Gastrocnemius medialis (tissue), 4 donors: ENCODE measurements at regions not wholly inside any gene's neighbourhood (a gene's known extent, or its start where the extent isn't known, plus 50 kb on each side); places are given as distances from the start of the nearest gene placed in this dataset.

Source experiments
- ATAC-seq, 2 donors: fragments of 150-250 bp; one replicate each; pipeline ENCODE4 v1.9.1; 2016
- DNase-seq, 2 donors: peaks; one replicate each; pipeline ENCODE4 v3.0.0-alpha.2; 2019
- H3K27ac ChIP-seq, 4 donors: fragments of 200-600 bp; sonication (generic); 1 replicate in 1 of 4; 2 replicates in 3 of 4; pipeline ENCODE4 v1.5.1; 2016 to 2018; ENCODE audit warnings: mild to moderate bottlenecking in 2 of 4, moderate library complexity in 1 of 4
- H3K27me3 ChIP-seq, 3 donors: fragments of 200-600 bp; sonication (generic) in 2 of 3; 1 replicate in 1 of 3; 2 replicates in 2 of 3; pipeline versions ENCODE4 v1.5.1 to v1.6.0; 2016 to 2019; ENCODE audit warnings: mild to moderate bottlenecking in 1 of 3, moderate library complexity in 1 of 3
- H3K36me3 ChIP-seq, 2 donors: fragments of 200-600 bp; sonication (generic) in 1 of 2; one replicate each; pipeline ENCODE4 v1.5.1; 2017 to 2018
- H3K4me1 ChIP-seq, 2 donors: fragments of 200-600 bp; sonication (generic) in 1 of 2; one replicate each; pipeline ENCODE4 v1.5.1; 2016 to 2017; ENCODE audit warnings: mild to moderate bottlenecking in 2 of 2
- H3K4me3 ChIP-seq, 4 donors: fragments of 200-600 bp; sonication (generic) in 3 of 4; 1 replicate in 1 of 4; 2 replicates in 3 of 4; pipeline ENCODE4 v1.5.1; 2016 to 2019; ENCODE audit warnings: mild to moderate bottlenecking in 2 of 4
- H3K9me3 ChIP-seq, 3 donors: fragments of 200-600 bp; sonication (generic) in 2 of 3; 1 replicate in 1 of 3; 2 replicates in 2 of 3; pipeline ENCODE4 v1.5.1; 2016 to 2019
- POLR2A ChIP-seq, 2 donors: fragments of 450-650 bp; IDR thresholded peaks; one replicate each; pipeline ENCODE4 v1.6.1; 2017; ENCODE audit warnings: antibody characterized with exemption in 2 of 2, mild to moderate bottlenecking in 2 of 2, moderate library complexity in 2 of 2
- in situ Hi-C, 4 donors: fragments of 200-750 bp; cut with MboI; loops; one replicate each; pipeline versions ENCODE4 v1.15.0 to v1.8.0; 2017; ENCODE audit warnings: low sequenced_read_pairs in 4 of 4
- intact Hi-C: fragments of 100-400 bp; cut with DNase I; formaldehyde crosslinking; loops from one replicate; pipeline ENCODE4 v1.15.1; 2023; ENCODE audit warnings: low total_unique reads
- TF ChIP-seq, protein P1 (sequence below), 5 experiments: fragments of 450-650 bp in 3 of 5; fragments of 200-600 bp in 2 of 5; sonication (generic) in 2 of 5; IDR thresholded peaks in 4 of 5; conservative IDR thresholded peaks in 1 of 5; 1 replicate in 4 of 5; 2 replicates in 1 of 5; pipeline ENCODE4 v1.5.1; 2016 to 2019; ENCODE audit warnings: antibody characterized with exemption in 5 of 5, mild to moderate bottlenecking in 3 of 5, moderate library complexity in 3 of 5

- no peaks in the 10 kb centered on the region for H3K9me3 ChIP-seq
- DNase-seq (no peak), ATAC-seq (no peak)
- H3K4me3 ChIP-seq = no peak overlapping the region
- intact Hi-C loops (loop anchor here (5.0 kb wide), 1 partner anchor 149 kb away; no protein-coding TSS in a partner anchor), in situ Hi-C loops (loop anchor here (5.0 to 25.0 kb wide), 5 partner anchors 151 to 1169 kb away; no protein-coding TSS in a partner anchor)
- TF ChIP-seq, protein P1, sequence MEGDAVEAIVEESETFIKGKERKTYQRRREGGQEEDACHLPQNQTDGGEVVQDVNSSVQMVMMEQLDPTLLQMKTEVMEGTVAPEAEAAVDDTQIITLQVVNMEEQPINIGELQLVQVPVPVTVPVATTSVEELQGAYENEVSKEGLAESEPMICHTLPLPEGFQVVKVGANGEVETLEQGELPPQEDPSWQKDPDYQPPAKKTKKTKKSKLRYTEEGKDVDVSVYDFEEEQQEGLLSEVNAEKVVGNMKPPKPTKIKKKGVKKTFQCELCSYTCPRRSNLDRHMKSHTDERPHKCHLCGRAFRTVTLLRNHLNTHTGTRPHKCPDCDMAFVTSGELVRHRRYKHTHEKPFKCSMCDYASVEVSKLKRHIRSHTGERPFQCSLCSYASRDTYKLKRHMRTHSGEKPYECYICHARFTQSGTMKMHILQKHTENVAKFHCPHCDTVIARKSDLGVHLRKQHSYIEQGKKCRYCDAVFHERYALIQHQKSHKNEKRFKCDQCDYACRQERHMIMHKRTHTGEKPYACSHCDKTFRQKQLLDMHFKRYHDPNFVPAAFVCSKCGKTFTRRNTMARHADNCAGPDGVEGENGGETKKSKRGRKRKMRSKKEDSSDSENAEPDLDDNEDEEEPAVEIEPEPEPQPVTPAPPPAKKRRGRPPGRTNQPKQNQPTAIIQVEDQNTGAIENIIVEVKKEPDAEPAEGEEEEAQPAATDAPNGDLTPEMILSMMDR (IDR thresholded peaks at IDR 0.05 in 4 of 5, conservative IDR thresholded peaks at IDR 0.05 in 1 of 5) = no peak
- TF ChIP-seq POLR2A (IDR thresholded peaks at IDR 0.05) = no peak
- H3K27ac ChIP-seq = no peak overlapping the region
- no peaks in the 10 kb centered on the region for H3K36me3 ChIP-seq
- H3K27me3 ChIP-seq = no peaks in the 10 kb centered on the region
- H3K4me1 ChIP-seq = no peaks in the 10 kb centered on the region
Measured at GRCh38 chr4:16293210-16293838, 67.1 kb upstream of the TAPT1 start.

DNA sequence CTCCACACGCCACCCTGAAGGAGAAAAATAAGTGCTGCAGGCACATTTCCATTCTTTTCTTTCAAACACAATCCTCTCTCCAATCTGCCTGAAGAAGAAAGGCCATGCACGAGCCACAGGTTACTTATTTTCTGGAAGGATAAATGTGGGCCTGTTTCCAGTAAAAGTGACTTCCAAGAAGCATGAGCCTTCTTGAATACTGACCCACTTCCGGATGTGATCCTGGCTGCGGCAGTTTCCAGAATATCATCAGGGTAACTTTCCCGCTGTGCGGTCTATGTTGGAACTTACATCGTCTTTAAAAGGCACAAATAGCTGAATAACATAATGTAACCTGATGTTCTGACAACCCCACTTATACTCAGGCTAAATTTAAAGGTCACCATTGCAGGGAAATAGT is 66.3 kb upstream of the TAPT1 start:
- Histone ChIP-seq H3K9me3 (no peaks in the 10 kb centered on the region), H3K27ac (no peak overlapping the region), H3K4me3 (no peak overlapping the region), H3K27me3 (no peaks in the 10 kb centered on the region), H3K36me3 (no peaks in the 10 kb centered on the region), H3K4me1 (no peaks in the 10 kb centered on the region)
- ATAC-seq (no peak), DNase-seq (no peak)
- intact Hi-C loops (loop anchor here (5.0 kb wide), 1 partner anchor 150 kb away; no protein-coding TSS in a partner anchor), in situ Hi-C loops (loop anchor here (5.0 to 25.0 kb wide), 5 partner anchors 152 to 1170 kb away; no protein-coding TSS in a partner anchor)
- TF ChIP-seq, protein P1 (IDR thresholded peaks at IDR 0.05 in 4 of 5, conservative IDR thresholded peaks at IDR 0.05 in 1 of 5) = no peak
- TF ChIP-seq POLR2A (IDR thresholded peaks at IDR 0.05) = no peak

DNA sequence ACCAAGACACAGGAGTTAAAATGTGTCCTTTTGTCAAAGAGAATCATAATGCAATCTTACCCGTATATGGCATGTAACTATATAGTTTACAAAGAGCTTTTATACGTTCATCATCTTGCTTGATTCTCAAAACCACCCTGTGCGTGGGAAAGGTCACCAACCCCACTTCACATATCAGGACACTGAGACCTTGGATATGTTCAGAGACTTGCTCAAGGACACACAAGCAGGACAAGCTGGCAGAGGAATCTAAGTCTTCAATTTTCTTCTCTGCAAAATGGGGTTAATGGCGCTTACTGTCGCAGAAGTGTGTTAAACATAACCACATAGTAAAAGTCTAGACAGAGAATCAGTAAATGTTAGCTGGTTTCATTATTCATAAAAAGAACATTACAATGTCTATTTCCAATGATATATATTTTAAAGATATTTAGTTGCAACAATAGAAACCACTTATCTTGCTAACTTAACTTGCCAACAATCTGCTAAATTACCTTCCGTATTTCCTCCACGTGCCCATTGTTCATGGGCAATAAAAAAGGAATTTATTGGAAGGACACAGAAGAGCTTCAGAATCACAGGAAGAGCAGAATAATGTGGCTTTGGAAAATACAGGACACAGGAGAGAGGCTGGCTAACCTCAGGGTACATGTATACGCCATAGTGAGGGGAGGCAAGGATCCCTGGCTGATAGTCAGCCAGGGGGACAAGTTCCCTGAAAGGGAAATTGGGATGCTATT is 64.6 kb upstream of the TAPT1 start:
- intact Hi-C loops = loop anchor here (5.0 kb wide), 1 partner anchor 151 kb away; no protein-coding TSS in a partner anchor
- DNase-seq (no peak), ATAC-seq (no peak)
- H3K4me1 ChIP-seq = no peaks in the 10 kb centered on the region
- H3K9me3 ChIP-seq = no peaks in the 10 kb centered on the region
- no peaks in the 10 kb centered on the region for H3K27me3 ChIP-seq
- in situ Hi-C loops = loop anchor here (5.0 to 25.0 kb wide), 5 partner anchors 154 to 1171 kb away; no protein-coding TSS in a partner anchor
- no peak overlapping the region for H3K27ac ChIP-seq
- H3K36me3 ChIP-seq = no peaks in the 10 kb centered on the region
- no peak overlapping the region for H3K4me3 ChIP-seq
- TF ChIP-seq POLR2A (IDR thresholded peaks at IDR 0.05) = no peak
- TF ChIP-seq, protein P1 (IDR thresholded peaks at IDR 0.05 in 4 of 5, conservative IDR thresholded peaks at IDR 0.05 in 1 of 5) = no peak

- peak overlapping the region in 1 of 4 donors; percentile 14 for H3K4me3 ChIP-seq
Measured at GRCh38 chr4:16289897-16290554, 63.8 kb upstream of the TAPT1 start.

More at GRCh38 chr4:16289897-16290554, 63.8 kb upstream of the TAPT1 start:
- Histone ChIP-seq H3K27me3 (no peaks in the 10 kb centered on the region), H3K27ac (no peak overlapping the region), H3K4me1 (no peaks in the 10 kb centered on the region), H3K9me3 (no peaks in the 10 kb centered on the region), H3K36me3 (no peaks in the 10 kb centered on the region)
- TF ChIP-seq, protein P1 (IDR thresholded peaks at IDR 0.05 in 4 of 5, conservative IDR thresholded peaks at IDR 0.05 in 1 of 5) = peak; percentile 28 to 62 (median 40)
- no peak for TF ChIP-seq POLR2A (IDR thresholded peaks at IDR 0.05)
- ATAC-seq (peak in 1 of 2 donors; percentile 47), DNase-seq (no peak)
- in situ Hi-C loops = loop anchor here (5.0 to 25.0 kb wide), 6 partner anchors 155 to 1172 kb away; no protein-coding TSS in a partner anchor
- intact Hi-C loops = loop anchor here (5.0 kb wide), 1 partner anchor 152 kb away; no protein-coding TSS in a partner anchor
